Heart right ventricle (tissue), 16 donors: ENCODE measurements at regions not wholly inside any gene's neighbourhood (a gene's known extent, or its start where the extent isn't known, plus 50 kb on each side); places are given as distances from the start of the nearest gene placed in this dataset.
"Not testable (repeated sequence)": the region's sequence is repeated elsewhere in the genome, so short reads cannot be mapped to it uniquely, and the experiment has no call there.

Source experiments
- ATAC-seq, 8 donors: fragments of 200-7000 bp; cut with Tn5 transposase; one replicate each; pipeline ENCODE4 v1.9.1; 2020; ENCODE audit warnings: mild to moderate bottlenecking in 8 of 8, moderate library complexity in 8 of 8, moderate number of reproducible peaks in 1 of 8
- DNase-seq, 2 donors: peaks; one replicate each; pipeline ENCODE4 v3.0.0-alpha.2; 2020
- H3K27ac ChIP-seq, 10 donors: fragments of 200-600 bp; sonication (generic) in 2 of 10; one replicate each; pipeline versions ENCODE4 v1.5.0 to v1.8.0; 2020 to 2022; ENCODE audit warnings: mild to moderate bottlenecking in 3 of 10
- H3K27me3 ChIP-seq, 7 donors: fragments of 200-600 bp; one replicate each; pipeline ENCODE4 v1.8.0; 2021 to 2022; ENCODE audit warnings: mild to moderate bottlenecking in 2 of 7
- H3K36me3 ChIP-seq, 9 donors: fragments of 200-600 bp; sonication (generic) in 1 of 9; one replicate each; pipeline versions ENCODE4 v1.5.0 to v1.8.0; 2020 to 2022; ENCODE audit warnings: mild to moderate bottlenecking in 2 of 9
- H3K4me1 ChIP-seq, 9 donors: fragments of 200-600 bp; sonication (generic) in 1 of 9; one replicate each; pipeline versions ENCODE4 v1.5.0 to v1.8.0; 2020 to 2022; ENCODE audit warnings: mild to moderate bottlenecking in 4 of 9
- H3K4me3 ChIP-seq, 10 donors: fragments of 200-600 bp; sonication (generic) in 2 of 10; one replicate each; pipeline versions ENCODE4 v1.5.0 to v1.8.0; 2020 to 2022; ENCODE audit warnings: mild to moderate bottlenecking in 7 of 10, moderate library complexity in 2 of 10
- H3K9me3 ChIP-seq, 11 donors: fragments of 200-600 bp in 10 of 11; sonication (generic) in 2 of 11; one replicate each; pipeline versions ENCODE4 v1.5.0 to v1.8.0; 2013 to 2022; ENCODE audit warnings: mild to moderate bottlenecking in 2 of 11, control low read depth in 1 of 11, moderate library complexity in 1 of 11
- CTCF ChIP-seq, 9 donors: fragments of 200-600 bp; sonication (generic) in 2 of 9; IDR thresholded peaks; one replicate each; pipeline versions ENCODE4 v1.5.0 to v1.8.0; 2021 to 2022; ENCODE audit warnings: antibody characterized with exemption in 9 of 9, mild to moderate bottlenecking in 5 of 9, moderate library complexity in 1 of 9
- WGBS, 2 donors: extraction: QIAGEN DNeasy Blood & Tissue Kit; methylation state at CpG; one replicate each; pipeline ENCODE4 v1.1.7; 2013; ENCODE audit warnings: inconsistent platforms in 1 of 2; 5-methylcytosine and 5-hydroxymethylcytosine counted together
- intact Hi-C, 10 donors: fragments of 100-400 bp; cut with DNase I; formaldehyde crosslinking; loops; one replicate each; pipeline versions ENCODE4 v1.11.1 to v1.14.2; 2022
- donor health status: Arrhythmogenic right ventricular cardiomyopathy.
- donor health status: ischemic (EF 13 %, LVEDD 7.1; RV severe dilation, severe dysfunction).
- donor health status: healthy with polysubstance abuse.
- donor health status: DM: no; HTN: yes; CAD: no.
- donor health status: DM: no; HTN: no; CAD: no.
- donor health status: ischemic (EF 25% LVEDD 6.9; RV normal size, moderate dysfunction).
- donor health status: ischemic (EF 25% LVEDD 5.7; RV mildly dilated, moderate dysfunction).
- donor health status: healthy.
- donor health status: DM: yes; HTN: yes; CAD: no.
- donor health status: Ischemic cardiomyopathy.
- donor health status: ischemic (EF 35%, LVEDD 5.7; RV mildly dilated, moderate dysfunction).
- donor health status: nonischemic (EF 11% LVEDD 7.7; RV severe dilation, severe dysfunction).
- donor health status: DM: yes; HTN: yes; CAD: no.
- donor health status: PGD.
- donor health status: ischemic (EF 29% LVEDD 5.4; RV normal size, mild dysfunction).
- donor health status: nonischemic (EF 23%, LVEDD 6.1; RV moderate dilation, normal function).

- no peak overlapping the region for H3K27ac ChIP-seq
- ATAC-seq (no peak), DNase-seq (no peak)
- no peaks in the 10 kb centered on the region for H3K36me3 ChIP-seq
- H3K27me3 ChIP-seq = no peaks in the 10 kb centered on the region
- intact Hi-C loops = no loop called here
- WGBS, 2 donors = 92 to 93% methylated on average over 2 of the region's 2 CpGs
- TF ChIP-seq CTCF (IDR thresholded peaks at IDR 0.05) = no peak
- no peaks in the 10 kb centered on the region for H3K9me3 ChIP-seq
- no peaks in the 10 kb centered on the region for H3K4me1 ChIP-seq
- no peak overlapping the region for H3K4me3 ChIP-seq
Observed at GRCh38 chr3:117863146-117863545, 1153.6 kb downstream of the TUSC7 start.

- Histone ChIP-seq H3K27ac (no peak overlapping the region), H3K27me3 (no peaks in the 10 kb centered on the region), H3K9me3 (peaks cover 0 to 5% (median 0%) of the 10 kb centered on the region in 11 donors), H3K4me3 (no peak overlapping the region), H3K4me1 (no peaks in the 10 kb centered on the region), H3K36me3 (no peaks in the 10 kb centered on the region)
- intact Hi-C loops = no loop called here
- no peak for TF ChIP-seq CTCF (IDR thresholded peaks at IDR 0.05)
- no peak for ATAC-seq
- WGBS, 2 donors = 93 to 96% methylated on average over 4 of the region's 4 CpGs
- DNase-seq = no peak
Observed at GRCh38 chr3:117865338-117865737, 1155.8 kb downstream of the TUSC7 start.

GRCh38 chr3:117868766-117869165 lies 1159.2 kb downstream of the TUSC7 start:
- H3K4me1 ChIP-seq = no peaks in the 10 kb centered on the region
- intact Hi-C loops = no loop called here
- H3K4me3 ChIP-seq = no peak overlapping the region
- no peak for TF ChIP-seq CTCF (IDR thresholded peaks at IDR 0.05)
- no peak for ATAC-seq
- no peaks in the 10 kb centered on the region for H3K27me3 ChIP-seq
- H3K9me3 ChIP-seq = peaks cover 0 to 5% (median 0%) of the 10 kb centered on the region in 11 donors
- H3K27ac ChIP-seq = no peak overlapping the region
- no peaks in the 10 kb centered on the region for H3K36me3 ChIP-seq
- 84 to 91% methylated on average over 2 of the region's 2 CpGs for WGBS, 2 donors
- DNase-seq = no peak

GRCh38 chr3:117871934-117872333 lies 1162.4 kb downstream of the TUSC7 start:
- 73 to 77% methylated on average over 2 of the region's 2 CpGs for WGBS, 2 donors
- intact Hi-C loops = no loop called here
- Histone ChIP-seq H3K4me1 (no peaks in the 10 kb centered on the region), H3K9me3 (peaks cover 0 to 5% (median 0%) of the 10 kb centered on the region in 11 donors), H3K27me3 (no peaks in the 10 kb centered on the region), H3K36me3 (no peaks in the 10 kb centered on the region), H3K4me3 (no peak overlapping the region), H3K27ac (no peak overlapping the region)
- no peak for TF ChIP-seq CTCF (IDR thresholded peaks at IDR 0.05)
- DNase-seq = no peak
- no peak for ATAC-seq

GRCh38 chr3:117872594-117873248 lies 1161.9 kb downstream of the IGSF11 start:
- ATAC-seq = not testable (repeated sequence)
- WGBS, 2 donors = 83% methylated on average over 15 of the region's 15 CpGs

More at GRCh38 chr3:117872594-117873248, 1161.9 kb downstream of the IGSF11 start:
- intact Hi-C loops, H3K4me1 ChIP-seq, H3K27me3 ChIP-seq, DNase-seq, H3K36me3 ChIP-seq, H3K4me3 ChIP-seq, H3K27ac ChIP-seq, H3K9me3 ChIP-seq: not testable (repeated sequence)
